Osteocyte (in vitro differentiated cells): ENCODE measurements at regions not wholly inside any gene's neighbourhood (a gene's known extent, or its start where the extent isn't known, plus 50 kb on each side); places are given as distances from the start of the nearest gene placed in this dataset.

Experiments
- DNase-seq: peaks from one replicate; pipeline ENCODE4 v3.0.0; 2021; ENCODE audit warnings: mixed read lengths; ENCODE audit not compliant: unreplicated experiment; ENCODE audit errors: extremely low spot score
- H3K27ac Mint-ChIP-seq: one replicate; pipeline ENCODE4 v1.8.0; 2021; ENCODE audit warnings: mild to moderate bottlenecking, mixed read lengths; ENCODE audit not compliant: unreplicated experiment
- H3K27me3 Mint-ChIP-seq: one replicate; pipeline ENCODE4 v1.8.0; 2021; ENCODE audit warnings: mixed read lengths; ENCODE audit not compliant: unreplicated experiment
- H3K36me3 Mint-ChIP-seq: one replicate; pipeline ENCODE4 v1.8.0; 2021; ENCODE audit warnings: mixed read lengths; ENCODE audit not compliant: unreplicated experiment
- H3K4me1 Mint-ChIP-seq: one replicate; pipeline ENCODE4 v1.8.0; 2021; ENCODE audit warnings: mixed read lengths; ENCODE audit not compliant: unreplicated experiment
- H3K4me3 Mint-ChIP-seq: one replicate; pipeline ENCODE4 v1.8.0; 2021; ENCODE audit warnings: mild to moderate bottlenecking, moderate library complexity, mixed read lengths; ENCODE audit not compliant: unreplicated experiment
- H3K9me3 Mint-ChIP-seq: one replicate; pipeline ENCODE4 v1.8.0; 2021; ENCODE audit warnings: mixed read lengths; ENCODE audit not compliant: unreplicated experiment
- CTCF ChIP-seq: fragments of 200-600 bp; sonication (generic); IDR thresholded peaks from 2 replicates; pipeline ENCODE4 v1.5.0; 2021; ENCODE audit warnings: antibody characterized with exemption, mild to moderate bottlenecking, moderate library complexity

GRCh38 chr3:144557515-144557914 lies 585.9 kb downstream of the DIPK2A start:
- DNase-seq: no peak
- H3K9me3 Mint-ChIP-seq: no peaks in the 10 kb centered on the region
- TF ChIP-seq CTCF: no peak
- H3K27ac Mint-ChIP-seq: no peak overlapping the region
- no peaks in the 10 kb centered on the region for H3K36me3 Mint-ChIP-seq
- H3K27me3 Mint-ChIP-seq: no peaks in the 10 kb centered on the region
- no peak overlapping the region for H3K4me3 Mint-ChIP-seq
- H3K4me1 Mint-ChIP-seq: peaks cover 10% of the 10 kb centered on the region

- Mint-ChIP-seq H3K27me3 (no peaks in the 10 kb centered on the region), H3K4me1 (peaks cover 1% of the 10 kb centered on the region), H3K4me3 (no peak overlapping the region), H3K27ac (no peak overlapping the region), H3K36me3 (no peaks in the 10 kb centered on the region), H3K9me3 (peaks cover 7% of the 10 kb centered on the region)
- no peak for TF ChIP-seq CTCF
- no peak for DNase-seq
Measured at GRCh38 chr3:144564011-144564410, 592.4 kb downstream of the DIPK2A start.

GRCh38 chr3:144566320-144566719 lies 594.7 kb downstream of the DIPK2A start:
- no peak overlapping the region for H3K27ac Mint-ChIP-seq
- H3K9me3 Mint-ChIP-seq: peaks cover 7% of the 10 kb centered on the region
- H3K27me3 Mint-ChIP-seq: no peaks in the 10 kb centered on the region
- H3K4me3 Mint-ChIP-seq: no peak overlapping the region
- peaks cover 4% of the 10 kb centered on the region for H3K4me1 Mint-ChIP-seq
- DNase-seq: no peak
- no peaks in the 10 kb centered on the region for H3K36me3 Mint-ChIP-seq
- no peak for TF ChIP-seq CTCF

GRCh38 chr3:144569651-144570050 lies 598.0 kb downstream of the DIPK2A start:
- no peak for DNase-seq
- no peaks in the 10 kb centered on the region for H3K27me3 Mint-ChIP-seq
- H3K4me3 Mint-ChIP-seq: no peak overlapping the region
- H3K4me1 Mint-ChIP-seq: peaks cover 3% of the 10 kb centered on the region
- H3K36me3 Mint-ChIP-seq: no peaks in the 10 kb centered on the region
- peaks cover 7% of the 10 kb centered on the region for H3K9me3 Mint-ChIP-seq
- TF ChIP-seq CTCF: no peak
- no peak overlapping the region for H3K27ac Mint-ChIP-seq

- peaks cover 17% of the 10 kb centered on the region for H3K9me3 Mint-ChIP-seq
- peaks cover 8% of the 10 kb centered on the region for H3K4me1 Mint-ChIP-seq
- H3K4me3 Mint-ChIP-seq: no peak overlapping the region
- no peaks in the 10 kb centered on the region for H3K27me3 Mint-ChIP-seq
- no peak for TF ChIP-seq CTCF
- H3K27ac Mint-ChIP-seq: no peak overlapping the region
- no peak for DNase-seq
- H3K36me3 Mint-ChIP-seq: peaks cover 2% of the 10 kb centered on the region
Measured at GRCh38 chr3:144583871-144584270, 612.2 kb downstream of the DIPK2A start.
